GM18907 (cell line): ENCODE measurements at regions not wholly inside any gene's neighbourhood (a gene's known extent, or its start where the extent isn't known, plus 50 kb on each side); places are given as distances from the start of the nearest gene placed in this dataset.
"Not testable (repeated sequence)": the region's sequence is repeated elsewhere in the genome, so short reads cannot be mapped to it uniquely, and the experiment has no call there.

Source experiments
- ATAC-seq: cut with Tn5 transposase; IDR thresholded peaks from one replicate; pipeline ENCODE4 v1.9.1; 2021; ENCODE audit warnings: mild to moderate bottlenecking, moderate library complexity; ENCODE audit not compliant: unreplicated experiment

DNA sequence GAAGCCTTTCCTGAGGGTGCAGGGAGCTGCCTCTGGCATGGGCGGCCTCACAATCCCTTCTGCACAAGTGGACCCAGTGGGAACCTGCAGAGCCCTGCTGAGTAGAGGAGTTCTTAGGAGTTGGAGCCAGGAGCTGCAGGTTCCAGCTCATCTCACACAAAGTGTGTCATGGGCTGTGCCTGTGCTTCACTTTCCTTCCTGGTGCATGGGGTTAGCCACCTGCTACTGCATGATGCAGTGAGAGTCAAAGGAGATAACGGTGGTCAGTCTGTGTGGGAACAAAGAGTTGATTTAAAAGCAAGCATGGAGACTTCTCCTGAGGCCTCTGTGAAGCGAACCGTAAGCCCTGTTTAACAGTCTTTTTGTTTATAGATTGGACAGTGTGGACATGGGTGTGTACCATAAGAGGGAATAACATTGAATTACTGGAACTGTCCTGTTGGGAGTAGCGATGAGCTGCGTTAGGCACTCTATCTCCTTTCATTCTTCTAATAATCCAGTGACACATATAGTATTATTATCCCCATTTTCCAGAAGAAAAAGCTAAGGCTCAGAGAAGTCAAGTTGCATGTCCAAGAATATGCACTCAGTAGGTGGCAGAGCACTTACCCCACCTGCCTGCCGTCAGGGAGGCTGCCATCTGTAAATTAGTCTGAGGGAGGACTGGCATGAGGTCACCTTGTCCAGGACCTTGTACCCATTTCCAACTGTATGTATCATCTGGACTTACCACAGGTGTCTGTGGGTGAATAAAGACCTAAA is 68.7 kb upstream of the PRR23C start:
- no peak for ATAC-seq

DNA sequence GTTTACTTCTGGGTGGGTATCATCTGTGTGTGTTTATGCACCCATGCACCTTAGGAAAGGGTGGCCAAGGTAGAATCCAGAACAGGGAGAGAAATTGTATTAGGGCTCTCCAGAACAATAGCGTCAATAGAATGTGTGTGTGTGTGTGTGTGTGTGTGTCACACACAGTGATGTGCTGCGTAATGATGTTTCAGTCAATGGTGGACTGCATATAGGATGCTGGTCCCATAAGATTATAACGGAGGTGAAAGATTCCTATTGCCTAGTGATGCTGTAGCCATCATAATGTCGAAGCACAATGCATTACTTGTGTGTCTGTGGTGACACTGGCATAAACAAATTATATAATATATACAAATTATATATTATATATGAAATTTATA is 69.3 kb upstream of the PRR23C start:
- no peak for ATAC-seq

GRCh38 chr3:139116631-139117030 is 71.9 kb upstream of the PRR23C start:
- not testable (repeated sequence) for ATAC-seq

DNA sequence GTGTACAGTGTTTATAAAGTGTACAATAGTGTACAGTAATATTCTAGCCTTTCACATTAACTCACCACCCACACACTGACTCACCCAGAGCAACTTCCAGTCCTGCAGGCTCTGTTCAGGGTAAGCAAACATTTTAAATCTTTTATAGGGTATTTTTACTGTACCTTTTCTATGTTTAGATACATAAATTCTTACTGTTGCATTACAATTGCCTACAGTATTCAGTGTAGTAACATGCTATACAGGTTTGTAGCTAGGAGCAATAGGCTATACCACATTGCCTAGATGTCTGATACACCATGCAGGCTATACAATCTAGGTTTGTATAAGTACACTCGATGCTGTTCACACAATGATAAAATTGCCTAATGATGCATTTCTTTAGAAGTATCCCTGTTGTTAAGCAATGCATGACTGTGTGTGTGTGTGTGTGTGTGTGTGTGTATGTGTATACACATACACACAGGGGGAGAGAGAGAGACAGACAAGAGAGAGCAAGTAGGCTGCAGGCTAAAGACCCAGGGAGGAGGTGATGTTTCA is 72.5 kb upstream of the PRR23C start:
- no peak for ATAC-seq

- no peak for ATAC-seq
Observed at GRCh38 chr3:139117883-139118760, 73.4 kb upstream of the PRR23C start.

GRCh38 chr3:139118835-139119234 is 74.1 kb upstream of the PRR23C start:
- no peak for ATAC-seq

DNA sequence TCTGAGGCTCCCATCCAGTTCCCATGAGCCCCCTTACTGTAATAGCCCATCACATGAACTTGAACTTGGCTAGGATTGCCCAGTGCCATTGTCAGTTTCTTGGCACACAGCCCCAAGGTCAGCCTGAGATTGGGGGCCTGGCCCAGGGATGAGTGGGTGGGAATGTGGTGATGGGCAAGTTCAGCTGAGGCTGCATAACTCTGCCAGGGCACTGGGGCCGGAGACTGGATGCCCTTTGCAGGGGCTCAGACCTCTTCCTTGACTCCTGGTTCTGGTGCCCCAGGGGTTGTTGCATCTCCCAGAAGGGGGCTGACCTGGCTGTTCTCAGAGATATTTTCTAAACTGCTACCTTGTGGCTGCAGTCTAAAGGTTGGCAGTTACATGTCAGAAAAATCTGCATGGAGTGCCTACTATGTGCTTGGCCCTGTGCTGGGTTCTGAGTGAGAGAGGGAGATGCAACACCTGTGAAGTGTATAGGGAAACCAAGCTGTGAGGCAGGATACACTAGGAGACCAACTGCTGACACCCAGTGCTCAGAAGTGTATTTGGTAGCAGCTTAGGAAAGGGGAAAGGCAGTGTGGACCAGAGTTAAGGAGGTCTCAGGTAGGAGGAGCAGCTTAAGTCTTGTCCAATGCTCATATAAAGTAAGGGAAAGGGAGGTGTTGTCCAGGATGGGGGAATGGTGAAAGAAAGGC is 74.8 kb upstream of the PRR23C start:
- ATAC-seq, result no peak

DNA sequence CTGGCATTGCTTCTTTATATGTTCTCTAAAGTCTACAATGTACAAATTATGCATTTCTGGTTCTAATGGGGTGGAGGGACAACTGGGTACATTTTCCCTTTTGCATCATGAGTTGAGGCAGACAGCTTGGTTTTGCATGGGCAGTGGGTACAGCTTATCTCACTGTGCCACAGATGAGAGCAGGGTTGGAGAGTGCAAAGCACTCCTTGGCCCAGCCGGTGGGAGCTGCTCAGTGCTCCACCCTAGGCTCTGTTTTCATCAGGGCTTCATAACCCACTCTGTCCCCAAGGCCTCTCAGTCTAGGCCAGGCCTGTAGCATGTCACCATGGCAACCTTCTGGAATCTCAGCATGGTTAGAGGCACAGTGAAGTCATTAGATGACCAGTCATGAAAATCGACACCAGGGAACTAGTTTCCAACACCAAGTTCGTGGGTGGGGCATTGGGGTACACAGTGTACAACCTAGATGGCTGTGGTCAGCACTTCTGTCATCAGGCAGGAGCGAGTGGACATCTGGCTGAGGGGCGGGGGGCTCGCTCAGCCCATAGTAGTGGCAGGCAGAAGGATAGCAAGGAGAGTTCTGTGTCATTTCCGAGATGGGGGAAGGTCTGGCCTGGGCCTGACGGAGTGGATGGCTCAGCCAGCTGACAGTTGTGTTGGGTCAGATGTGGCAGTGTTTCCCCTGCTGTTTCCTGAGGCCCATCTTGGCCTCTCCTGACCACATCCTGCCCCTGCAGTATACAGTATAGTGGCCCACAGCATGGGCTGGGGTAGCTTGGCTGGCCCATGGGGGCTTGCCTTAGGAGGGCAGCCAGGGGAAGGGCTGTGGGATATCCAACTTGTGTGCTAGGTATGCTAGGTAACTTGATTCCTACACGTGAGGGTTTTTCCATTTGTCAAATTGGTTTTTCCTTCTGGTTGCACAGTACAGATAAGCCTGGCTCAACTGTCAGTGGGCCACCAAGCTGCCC is 75.7 kb upstream of the PRR23C start:
- ATAC-seq, result no peak

- ATAC-seq, result no peak
Observed at GRCh38 chr3:139121513-139122220, 77.0 kb upstream of the PRR23C start.

DNA sequence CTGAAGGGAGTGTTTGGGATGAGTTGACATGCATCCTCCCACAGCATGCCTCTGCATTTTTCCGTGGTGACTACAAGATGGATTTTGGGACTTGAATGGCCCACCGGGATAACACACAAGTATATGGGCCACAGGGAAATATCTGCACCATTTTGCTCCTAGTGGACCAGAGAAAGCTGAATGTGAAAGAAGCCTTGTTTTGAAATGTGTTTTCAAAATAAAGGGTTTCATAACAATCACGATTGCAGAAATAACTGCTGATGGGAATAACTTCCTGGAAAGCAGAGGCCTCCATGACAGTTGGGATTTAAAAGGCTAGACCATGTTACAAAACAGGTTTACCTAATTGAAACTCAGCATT is 77.5 kb upstream of the PRR23C start:
- no peak for ATAC-seq

DNA sequence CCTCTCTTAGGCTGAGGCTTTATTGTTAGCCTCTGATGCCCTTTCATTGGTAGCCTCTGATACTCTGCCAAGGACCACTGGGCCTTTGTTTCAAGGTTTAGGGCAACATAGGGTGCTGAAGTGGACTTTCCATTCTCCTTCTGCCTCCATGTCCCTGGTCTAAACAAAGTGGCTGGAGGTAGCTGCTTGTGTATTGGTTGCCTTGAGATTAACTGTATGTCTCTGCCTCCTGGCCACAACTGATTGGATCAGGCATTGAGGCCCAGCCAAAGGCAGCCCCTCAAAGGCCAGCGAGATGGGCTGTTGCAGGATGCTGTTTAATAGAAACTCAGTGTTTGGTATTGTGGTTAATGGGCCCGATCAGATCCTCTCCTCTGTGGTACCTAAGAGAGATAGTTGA is 77.9 kb upstream of the PRR23C start:
- ATAC-seq, result no peak

DNA sequence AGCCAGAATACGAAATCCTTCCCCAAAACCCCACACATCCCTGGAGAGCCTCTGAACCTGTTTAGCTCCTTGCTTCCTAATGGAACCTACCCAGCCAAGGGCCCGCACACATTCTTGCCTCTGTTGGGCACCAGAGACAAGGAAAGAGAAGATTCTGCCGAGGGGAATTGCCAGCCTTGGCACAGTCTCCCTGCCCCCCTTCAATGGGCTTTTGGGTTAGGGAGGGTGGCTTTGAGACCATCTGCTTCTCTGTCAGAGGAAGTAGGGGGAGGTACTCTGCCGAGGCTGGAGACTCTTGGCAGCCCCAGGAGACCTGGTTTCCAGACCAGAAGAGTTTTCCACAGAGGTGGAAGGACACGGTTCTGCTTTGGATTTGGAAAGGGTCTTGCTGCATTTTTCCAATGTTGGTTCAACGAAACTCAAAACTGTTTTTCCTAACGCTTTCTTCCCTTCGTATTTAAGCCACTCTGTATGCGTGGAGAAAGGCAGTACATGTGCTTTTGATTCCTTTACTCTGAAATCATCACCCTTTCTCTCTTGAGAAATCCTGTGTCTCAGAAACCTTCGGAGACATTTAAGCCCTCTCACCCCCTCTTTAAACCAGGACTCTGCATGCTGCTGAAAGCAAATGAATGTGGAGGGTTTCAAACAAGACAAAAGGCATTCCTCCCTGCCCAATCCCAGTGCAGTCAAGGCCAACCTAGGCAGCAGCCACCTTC is 78.8 kb upstream of the PRR23C start:
- no peak for ATAC-seq

GRCh38 chr3:139124197-139124596 is 79.5 kb upstream of the PRR23C start:
- ATAC-seq, result no peak

- no peak for ATAC-seq
Observed at GRCh38 chr3:139127101-139127500, 82.4 kb upstream of the PRR23C start.

GRCh38 chr3:139127629-139128028 is 82.9 kb upstream of the PRR23C start:
- not testable (repeated sequence) for ATAC-seq

GRCh38 chr3:139128803-139129202 is 84.1 kb upstream of the PRR23C start:
- no peak for ATAC-seq

- no peak for ATAC-seq
Observed at GRCh38 chr3:139129892-139130291, 85.2 kb upstream of the PRR23C start.

GRCh38 chr3:139130390-139131140 is 85.9 kb upstream of the PRR23C start:
- ATAC-seq, result no peak
